Neuron (in vitro differentiated cells): ENCODE measurements at regions not wholly inside any gene's neighbourhood (a gene's known extent, or its start where the extent isn't known, plus 50 kb on each side); places are given as distances from the start of the nearest gene placed in this dataset.
"Not testable (repeated sequence)": the region's sequence is repeated elsewhere in the genome, so short reads cannot be mapped to it uniquely, and the experiment has no call there.

Source experiments
- H2AFZ ChIP-seq: one replicate; pipeline ENCODE4 v1.6.1; 2013; ENCODE audit warnings: low read depth, mild to moderate bottlenecking, inconsistent platforms, low read length, moderate library complexity
- H3K27me3 ChIP-seq: one replicate; pipeline ENCODE4 v1.6.1; 2013; ENCODE audit warnings: low read length; ENCODE audit not compliant: insufficient read depth
- H3K36me3 ChIP-seq: one replicate; pipeline ENCODE4 v1.6.1; 2013; ENCODE audit warnings: low read length; ENCODE audit not compliant: insufficient read depth
- H3K4me1 ChIP-seq: one replicate; pipeline ENCODE4 v1.6.1; 2013; ENCODE audit warnings: low read length; ENCODE audit not compliant: insufficient read depth
- H3K4me3 ChIP-seq: 2 replicates; pipeline ENCODE4 v1.5.1; 2013; ENCODE audit warnings: mild to moderate bottlenecking, low read length, moderate library complexity
- H3K9me3 ChIP-seq: one replicate; pipeline ENCODE4 v1.6.1; 2013; ENCODE audit warnings: low read length

GRCh38 chrX:137915466-137915865 is 349.5 kb downstream of the ZIC3 start:
- Histone ChIP-seq H3K27me3 (no peaks in the 10 kb centered on the region), H3K4me3 (no peak overlapping the region), H2AFZ (no peak overlapping the region), H3K36me3 (no peaks in the 10 kb centered on the region), H3K4me1 (no peaks in the 10 kb centered on the region), H3K9me3 (no peaks in the 10 kb centered on the region)

GRCh38 chrX:137916090-137916746 is 350.3 kb downstream of the ZIC3 start:
- H2AFZ ChIP-seq, result no peak overlapping the region
- no peaks in the 10 kb centered on the region for H3K9me3 ChIP-seq
- no peak overlapping the region for H3K4me3 ChIP-seq
- no peaks in the 10 kb centered on the region for H3K36me3 ChIP-seq
- no peaks in the 10 kb centered on the region for H3K27me3 ChIP-seq
- no peaks in the 10 kb centered on the region for H3K4me1 ChIP-seq

GRCh38 chrX:137926090-137926489 is 360.2 kb downstream of the ZIC3 start:
- Histone ChIP-seq H3K4me1 (no peaks in the 10 kb centered on the region), H3K9me3 (no peaks in the 10 kb centered on the region), H2AFZ (no peak overlapping the region), H3K36me3 (no peaks in the 10 kb centered on the region), H3K27me3 (peaks cover 2% of the 10 kb centered on the region), H3K4me3 (no peak overlapping the region)

GRCh38 chrX:137929951-137930350 is 364.0 kb downstream of the ZIC3 start:
- Histone ChIP-seq H3K4me1 (no peaks in the 10 kb centered on the region), H3K4me3 (no peak overlapping the region), H2AFZ (no peak overlapping the region), H3K9me3 (peaks cover 2% of the 10 kb centered on the region), H3K36me3 (no peaks in the 10 kb centered on the region), H3K27me3 (no peaks in the 10 kb centered on the region)

DNA sequence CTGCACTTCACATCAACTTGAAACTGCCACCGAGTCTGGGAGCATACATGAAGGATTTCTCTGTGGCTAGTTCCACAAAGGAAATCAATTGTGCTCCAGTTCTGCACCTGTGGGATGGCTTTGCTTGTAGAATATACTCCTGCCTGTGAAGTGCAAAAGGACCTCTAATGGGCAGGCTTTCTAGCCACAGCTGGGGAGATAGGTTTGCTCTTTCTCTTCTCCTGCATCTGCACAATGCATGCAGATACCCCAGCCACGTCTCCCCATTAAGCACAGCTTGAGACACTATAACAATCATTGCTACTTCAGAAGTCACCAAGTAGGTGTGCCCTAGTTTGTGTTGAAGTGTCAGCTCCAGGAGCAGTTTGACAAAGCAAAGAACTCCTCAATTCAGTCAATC is 364.6 kb downstream of the ZIC3 start:
- H3K27me3 ChIP-seq, result no peaks in the 10 kb centered on the region
- H3K4me3 ChIP-seq, result no peak overlapping the region
- H3K4me1 ChIP-seq, result no peaks in the 10 kb centered on the region
- peaks cover 3% of the 10 kb centered on the region for H3K9me3 ChIP-seq
- no peak overlapping the region for H2AFZ ChIP-seq
- no peaks in the 10 kb centered on the region for H3K36me3 ChIP-seq

DNA sequence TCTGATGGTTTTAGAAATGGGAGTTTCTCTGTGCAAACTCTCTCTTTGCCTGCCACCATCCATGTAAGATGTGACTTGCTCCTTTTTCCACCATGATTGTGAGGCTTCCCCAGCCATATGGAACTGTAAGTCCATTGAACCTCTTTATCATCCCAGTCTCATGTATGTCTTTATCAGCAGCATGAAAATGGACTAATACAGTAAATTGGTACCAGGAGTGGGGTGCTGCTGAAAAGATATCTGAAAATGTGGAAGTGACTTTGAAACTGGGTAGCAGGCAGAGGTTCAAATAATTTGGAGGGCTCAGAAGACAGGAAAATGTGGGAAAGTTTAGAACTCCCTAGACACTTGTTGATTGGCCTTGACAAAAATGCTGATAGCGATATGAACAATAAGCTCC is 368.3 kb downstream of the ZIC3 start:
- not testable (repeated sequence) for H2AFZ ChIP-seq, H3K36me3 ChIP-seq, H3K4me1 ChIP-seq, H3K4me3 ChIP-seq, H3K9me3 ChIP-seq, H3K27me3 ChIP-seq

DNA sequence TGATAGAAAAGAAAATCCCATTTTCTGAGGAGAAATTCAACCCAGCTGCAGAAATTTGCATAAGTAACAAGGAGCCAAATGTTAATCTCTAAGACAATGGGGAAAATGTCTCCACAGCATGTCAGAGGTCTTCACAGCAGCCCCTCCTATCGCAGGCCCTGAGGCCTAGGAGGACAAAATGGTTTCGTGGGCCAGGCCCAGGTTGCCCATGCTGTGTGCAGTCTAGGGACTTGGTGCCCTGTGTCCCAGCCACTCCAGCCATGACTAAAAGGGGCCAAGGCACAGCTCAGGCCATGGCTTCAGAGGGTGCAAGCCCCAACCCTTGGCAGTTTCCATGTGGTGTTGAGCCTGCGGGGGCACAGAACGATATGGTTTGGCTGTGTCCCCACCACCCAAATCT is 369.0 kb downstream of the ZIC3 start:
- not testable (repeated sequence) for H3K4me1 ChIP-seq, H3K9me3 ChIP-seq, H3K27me3 ChIP-seq, H3K36me3 ChIP-seq, H2AFZ ChIP-seq, H3K4me3 ChIP-seq

DNA sequence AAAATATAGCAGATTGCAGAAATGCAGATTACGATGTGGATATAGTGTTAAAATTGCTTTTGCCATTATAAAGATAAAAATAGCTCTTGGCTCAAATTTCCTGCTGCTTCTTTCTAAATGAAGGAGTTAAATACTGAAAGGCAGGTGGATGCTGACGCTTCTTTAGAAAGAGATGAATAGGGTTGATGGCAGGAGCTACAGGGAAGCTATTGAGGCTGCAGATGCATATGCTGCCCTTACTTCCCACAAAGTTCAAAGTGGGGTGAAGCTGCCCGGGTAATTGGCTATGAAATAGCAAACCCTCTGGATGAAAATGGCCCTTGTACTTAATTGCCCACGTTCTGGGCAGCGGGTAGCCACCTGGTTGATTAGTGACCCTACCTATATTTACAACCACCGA is 379.5 kb downstream of the ZIC3 start:
- Histone ChIP-seq H3K9me3 (peaks cover 2% of the 10 kb centered on the region), H3K36me3 (no peaks in the 10 kb centered on the region), H3K4me3 (no peak overlapping the region), H2AFZ (no peak overlapping the region), H3K4me1 (no peaks in the 10 kb centered on the region), H3K27me3 (no peaks in the 10 kb centered on the region)

- peaks cover 3% of the 10 kb centered on the region for H3K4me1 ChIP-seq
- H3K27me3 ChIP-seq, result no peaks in the 10 kb centered on the region
- no peaks in the 10 kb centered on the region for H3K9me3 ChIP-seq
Measured at GRCh38 chrX:137969191-137969590, 403.3 kb downstream of the ZIC3 start.

DNA sequence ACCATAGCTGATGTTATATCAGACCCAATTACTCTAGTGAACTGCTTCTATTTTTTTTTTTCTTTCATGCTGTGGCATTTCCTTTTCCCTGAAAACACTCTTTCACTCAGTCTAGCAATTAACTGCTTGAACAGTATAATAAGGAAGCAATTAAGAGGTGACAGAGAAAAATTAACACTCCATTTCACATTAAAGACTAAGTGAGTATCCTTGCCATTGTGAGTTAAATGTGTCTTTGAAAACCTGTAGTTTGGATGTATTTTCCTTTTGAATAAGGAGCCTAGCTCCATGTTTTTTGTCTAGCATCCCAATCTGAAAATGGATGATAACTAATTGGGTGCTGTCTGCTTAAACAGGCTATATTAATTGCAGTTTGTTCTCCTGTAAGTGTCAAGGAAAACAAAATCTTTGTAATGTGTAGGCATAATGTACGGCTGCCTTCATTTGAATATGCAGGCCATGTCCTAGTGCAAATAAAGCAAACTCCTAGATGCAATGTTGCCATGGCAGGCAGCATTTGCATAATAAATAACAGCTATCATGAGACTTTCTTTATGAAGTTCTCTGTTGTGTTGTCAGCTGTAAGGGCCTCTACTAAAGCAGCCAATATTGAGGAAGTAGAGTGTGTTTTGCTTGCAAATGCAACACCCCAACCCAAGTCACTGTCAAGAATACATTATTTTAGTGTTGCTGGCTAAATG is 416.7 kb downstream of the ZIC3 start:
- Histone ChIP-seq H3K4me3 (no peak overlapping the region), H3K9me3 (no peaks in the 10 kb centered on the region), H3K36me3 (no peaks in the 10 kb centered on the region), H2AFZ (no peak overlapping the region), H3K4me1 (peaks cover 14% of the 10 kb centered on the region), H3K27me3 (no peaks in the 10 kb centered on the region)

More at GRCh38 chrX:137969191-137969590, 403.3 kb downstream of the ZIC3 start:
- no peaks in the 10 kb centered on the region for H3K36me3 ChIP-seq
- no peak overlapping the region for H2AFZ ChIP-seq
- no peak overlapping the region for H3K4me3 ChIP-seq

DNA sequence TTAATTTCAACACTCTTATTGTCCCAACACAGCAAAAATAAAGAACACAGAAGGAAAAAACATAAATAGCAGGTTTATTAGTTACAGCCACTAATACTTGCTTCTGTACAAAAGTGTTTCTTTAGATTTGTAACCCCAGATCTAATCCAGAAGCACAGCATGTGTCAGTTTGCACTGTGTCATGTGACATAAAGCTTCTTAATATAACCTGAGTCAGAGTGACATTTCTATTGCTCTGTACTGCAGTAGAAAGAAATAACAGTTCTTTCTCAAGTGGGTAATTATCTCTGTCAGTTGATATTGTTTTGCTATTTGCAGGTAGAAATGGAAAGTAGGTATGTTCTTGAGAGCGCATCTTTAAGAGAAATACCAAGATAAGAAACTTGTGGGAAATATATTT is 422.5 kb downstream of the ZIC3 start:
- Histone ChIP-seq H3K4me3 (no peak overlapping the region), H3K27me3 (no peaks in the 10 kb centered on the region), H3K4me1 (peaks cover 2% of the 10 kb centered on the region), H3K36me3 (no peaks in the 10 kb centered on the region), H2AFZ (no peak overlapping the region), H3K9me3 (no peaks in the 10 kb centered on the region)

DNA sequence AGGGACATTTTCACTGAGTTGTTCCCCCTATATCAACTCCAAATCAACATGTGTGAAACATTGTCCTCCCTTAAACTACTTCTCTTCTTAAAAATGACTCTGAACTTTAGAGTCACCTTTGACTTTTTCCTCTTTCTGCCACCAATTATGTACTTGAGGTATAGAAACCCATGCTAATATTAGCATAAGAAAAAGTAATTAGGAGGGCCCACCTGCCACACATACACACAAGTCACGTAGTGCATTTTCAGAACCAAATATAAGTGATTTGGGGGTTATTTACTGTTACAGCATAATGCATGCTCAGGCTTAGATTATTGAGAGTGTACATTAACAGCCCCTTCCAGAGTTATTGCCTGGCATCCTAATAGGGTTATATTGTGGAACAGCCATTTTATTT is 432.7 kb downstream of the ZIC3 start:
- Histone ChIP-seq H2AFZ (no peak overlapping the region), H3K9me3 (no peaks in the 10 kb centered on the region), H3K27me3 (no peaks in the 10 kb centered on the region), H3K4me1 (peaks cover 4% of the 10 kb centered on the region), H3K4me3 (no peak overlapping the region), H3K36me3 (no peaks in the 10 kb centered on the region)

DNA sequence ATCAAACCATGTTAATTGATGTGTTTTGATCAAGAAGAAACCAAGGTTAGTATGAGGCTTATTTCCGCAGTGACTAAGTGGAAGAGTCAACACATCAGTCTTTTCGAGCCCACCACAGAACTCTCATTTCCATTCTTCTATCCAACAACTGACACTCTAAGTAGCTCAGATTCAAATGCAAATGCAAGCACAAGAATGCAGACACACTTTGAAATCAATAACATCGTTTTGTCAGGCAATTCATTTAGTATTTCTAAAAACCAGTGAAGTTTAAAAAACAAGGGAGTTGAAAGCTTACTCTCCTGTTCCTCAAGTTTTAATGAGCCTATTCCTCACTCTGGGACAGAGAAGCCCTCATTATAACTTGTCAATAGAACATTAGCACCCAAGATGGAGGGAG is 433.1 kb downstream of the ZIC3 start:
- Histone ChIP-seq H3K4me1 (peaks cover 4% of the 10 kb centered on the region), H3K9me3 (no peaks in the 10 kb centered on the region), H3K4me3 (no peak overlapping the region), H2AFZ (no peak overlapping the region), H3K36me3 (no peaks in the 10 kb centered on the region), H3K27me3 (no peaks in the 10 kb centered on the region)

DNA sequence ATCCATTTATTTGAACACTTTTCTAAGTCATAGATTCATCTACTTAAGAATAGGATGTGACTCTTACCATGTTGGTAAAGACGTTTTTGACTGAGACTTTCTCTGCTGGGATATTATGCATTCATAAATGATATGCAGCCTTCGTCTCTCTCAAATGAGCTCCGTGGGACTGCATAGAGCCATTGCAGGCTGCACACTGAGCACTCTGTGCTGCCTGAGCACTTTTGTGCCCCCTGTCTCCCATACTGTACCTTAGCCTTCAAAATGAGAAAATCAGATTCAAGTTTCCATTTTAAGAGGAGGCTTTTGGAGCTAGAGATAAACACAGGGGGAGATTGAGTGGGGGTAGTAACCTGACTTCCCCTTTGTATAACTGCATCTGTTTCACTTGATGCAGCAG is 433.6 kb downstream of the ZIC3 start:
- H3K27me3 ChIP-seq, result no peaks in the 10 kb centered on the region
- no peaks in the 10 kb centered on the region for H3K36me3 ChIP-seq
- H3K4me1 ChIP-seq, result peaks cover 4% of the 10 kb centered on the region
- no peaks in the 10 kb centered on the region for H3K9me3 ChIP-seq
- H3K4me3 ChIP-seq, result no peak overlapping the region
- H2AFZ ChIP-seq, result no peak overlapping the region
